ENCODE measurements at regions not wholly inside any gene's neighbourhood (a gene's known extent, or its start where the extent isn't known, plus 50 kb on each side); places are given as distances from the start of the nearest gene placed in this dataset.
A peak's percentile ranks its signal among the peaks of the same experiment; 100 is the strongest.
"Not testable (repeated sequence)": the region's sequence is repeated elsewhere in the genome, so short reads cannot be mapped to it uniquely, and the experiment has no call there.

- TF ChIP-seq ZNF207 (IDR thresholded peaks at IDR 0.05; ENCODE audit: borderline replicate concordance) (no peak), MXI1 (IDR thresholded peaks at IDR 0.05; ENCODE audit: low read depth, low read length) (peak; percentile 77), IKZF1 (conservative IDR thresholded peaks at IDR 0.05) (0 out of 2 replicates have a peak, but pooled peaks have one; percentile 20), HCFC1 (IDR thresholded peaks at IDR 0.05; ENCODE audit: low read length) (no peak)
Observed at GRCh38 chr3:125916376-125916978, 52.5 kb upstream of the ROPN1B start (continued).

GRCh38 chr3:125917020-125917549 is 51.9 kb upstream of the ROPN1B start:
- H3K79me2 ChIP-seq (ENCODE audit: control insufficient read depth, insufficient read depth, low read length); POLR2A ChIA-PET; H3K27me3 ChIP-seq (replicated peaks in 1 of 2; ENCODE audit: control insufficient read depth in 2 of 2, insufficient read depth in 2 of 2, low read length in 1 of 2); H4K20me1 ChIP-seq (ENCODE audit: control insufficient read depth, insufficient read depth); ATAC-seq; FAIRE-seq; RAD21 ChIA-PET (ENCODE audit: unreplicated experiment); H3K9me3 ChIP-seq (replicated peaks; ENCODE audit: control insufficient read depth, insufficient read depth, low read length); SMC1A ChIA-PET (ENCODE audit: uncharacterized antibody, unreplicated experiment); H3K36me3 ChIP-seq (ENCODE audit: control insufficient read depth in 2 of 2, insufficient read depth in 2 of 2, low read length in 1 of 2); H3K4me1 ChIP-seq (ENCODE audit: control insufficient read depth, insufficient read depth, low read length): not testable (repeated sequence)
- CTCF ChIA-PET = interaction anchor here (0.8 kb wide), 1 partner anchor 150 kb away, joined by 3 read pairs; no protein-coding TSS in a partner anchor
- BruUV-seq (replicated peaks) = TSS peak; percentile 83
- TF ChIP-seq MEF2B (IDR thresholded peaks at IDR 0.05; ENCODE audit: partially characterized antibody, poor library complexity, severe bottlenecking) = peak; percentile 92
- intact Hi-C loops (cut with micrococcal nuclease; ENCODE audit: unreplicated experiment) = loop anchor here (2.0 to 10.0 kb wide), 3 partner anchors 168 to 322 kb away; partner anchors contain the start of genes OSBPL11 and SLC41A3
- peak; percentile 8 for DNase-seq (ENCODE audit: low read depth, low spot score)
- Histone ChIP-seq H3K27ac (ENCODE audit: control insufficient read depth, insufficient read depth) (peak overlapping the region; percentile 56), H3K9ac (ENCODE audit: control insufficient read depth, insufficient read depth, low read length) (peak overlapping the region; percentile 59), H2AFZ (ENCODE audit: control insufficient read depth, low read depth, low read length) (peak overlapping the region; percentile 85), H3K4me3 (peak overlapping the region; percentile 67), H3K4me2 (ENCODE audit: control insufficient read depth, insufficient read depth) (peak overlapping the region; percentile 72; the same call in 1 of the 2 replicates)
- in situ Hi-C loops (cut with MboI) = loop anchor here (10.0 kb wide), 2 partner anchors 322 to 558 kb away; partner anchors contain the start of genes OSBPL11 and ZXDC
- WGBS (ENCODE audit: insufficient coverage, insufficient replicate concordance, low lambda C conversion rate, missing lambda C conversion rate) = under 1% methylated on average over 12 of the region's 12 CpGs

GRCh38 chr3:125918024-125918423 is 51.0 kb upstream of the ROPN1B start:
- BruUV-seq (replicated peaks) = not testable (repeated sequence)

GRCh38 chr3:125918451-125918850 is 50.5 kb upstream of the ROPN1B start:
- WGBS (ENCODE audit: insufficient coverage, insufficient replicate concordance, low lambda C conversion rate, missing lambda C conversion rate) = 89% methylated on average over 5 of the region's 5 CpGs
- H3K9ac ChIP-seq (ENCODE audit: control insufficient read depth, insufficient read depth, low read length); H3K9me3 ChIP-seq (replicated peaks; ENCODE audit: control insufficient read depth, insufficient read depth, low read length); BruUV-seq (replicated peaks); H3K79me2 ChIP-seq (ENCODE audit: control insufficient read depth, insufficient read depth, low read length); ATAC-seq; H3K4me1 ChIP-seq (ENCODE audit: control insufficient read depth, insufficient read depth, low read length); SMC1A ChIA-PET (ENCODE audit: uncharacterized antibody, unreplicated experiment); H3K27ac ChIP-seq (ENCODE audit: control insufficient read depth, insufficient read depth); FAIRE-seq; DNase-seq (ENCODE audit: low read depth, low spot score); H4K20me1 ChIP-seq (ENCODE audit: control insufficient read depth, insufficient read depth); H3K4me2 ChIP-seq (ENCODE audit: control insufficient read depth, insufficient read depth); H2AFZ ChIP-seq (ENCODE audit: control insufficient read depth, low read depth, low read length); POLR2A ChIA-PET; H3K4me3 ChIP-seq; H3K27me3 ChIP-seq (replicated peaks in 1 of 2; ENCODE audit: control insufficient read depth in 2 of 2, insufficient read depth in 2 of 2, low read length in 1 of 2); H3K36me3 ChIP-seq (ENCODE audit: control insufficient read depth in 2 of 2, insufficient read depth in 2 of 2, low read length in 1 of 2): not testable (repeated sequence)
- RAD21 ChIA-PET (ENCODE audit: unreplicated experiment) = interaction anchor here (1.7 kb wide), 1 partner anchor 152 kb away, joined by 4 read pairs; no protein-coding TSS in a partner anchor
- intact Hi-C loops (cut with micrococcal nuclease; ENCODE audit: unreplicated experiment) (loop anchor here (10.0 kb wide), 2 partner anchors 166 to 174 kb away; partner anchors contain the start of gene SLC41A3), in situ Hi-C loops (cut with MboI) (loop anchor here (10.0 kb wide), 2 partner anchors 324 to 556 kb away; partner anchors contain the start of genes OSBPL11 and ZXDC)
- CTCF ChIA-PET = interaction anchor here (0.6 kb wide), 1 partner anchor 161 kb away, joined by 3 read pairs; no protein-coding TSS in a partner anchor

More at GRCh38 chr3:125918024-125918423, 51.0 kb upstream of the ROPN1B start:
- H3K4me3 ChIP-seq; H3K9ac ChIP-seq (ENCODE audit: control insufficient read depth, insufficient read depth, low read length); ATAC-seq; H3K27me3 ChIP-seq (replicated peaks in 1 of 2; ENCODE audit: control insufficient read depth in 2 of 2, insufficient read depth in 2 of 2, low read length in 1 of 2); POLR2A ChIA-PET; H4K20me1 ChIP-seq (ENCODE audit: control insufficient read depth, insufficient read depth); H3K36me3 ChIP-seq (ENCODE audit: control insufficient read depth in 2 of 2, insufficient read depth in 2 of 2, low read length in 1 of 2); H3K4me2 ChIP-seq (ENCODE audit: control insufficient read depth, insufficient read depth); SMC1A ChIA-PET (ENCODE audit: uncharacterized antibody, unreplicated experiment); DNase-seq (ENCODE audit: low read depth, low spot score); H3K4me1 ChIP-seq (ENCODE audit: control insufficient read depth, insufficient read depth, low read length); H3K9me3 ChIP-seq (replicated peaks; ENCODE audit: control insufficient read depth, insufficient read depth, low read length); H3K79me2 ChIP-seq (ENCODE audit: control insufficient read depth, insufficient read depth, low read length); FAIRE-seq; H2AFZ ChIP-seq (ENCODE audit: control insufficient read depth, low read depth, low read length); H3K27ac ChIP-seq (ENCODE audit: control insufficient read depth, insufficient read depth): not testable (repeated sequence)
- intact Hi-C loops (cut with micrococcal nuclease; ENCODE audit: unreplicated experiment) (loop anchor here (10.0 kb wide), 2 partner anchors 167 to 173 kb away; partner anchors contain the start of gene SLC41A3), in situ Hi-C loops (cut with MboI) (loop anchor here (10.0 kb wide), 2 partner anchors 323 to 557 kb away; partner anchors contain the start of genes OSBPL11 and ZXDC)
- ChIA-PET RAD21 (ENCODE audit: unreplicated experiment) (interaction anchor here (1.7 kb wide), 1 partner anchor 152 kb away, joined by 4 read pairs; no protein-coding TSS in a partner anchor), CTCF (interaction anchor here (0.6 kb wide), 1 partner anchor 161 kb away, joined by 3 read pairs; no protein-coding TSS in a partner anchor)
- 100% methylated on average over 1 of the region's 1 CpG for WGBS (ENCODE audit: insufficient coverage, insufficient replicate concordance, low lambda C conversion rate, missing lambda C conversion rate)

Measured in GM12878 (cell line).